GM19351 (cell line): ENCODE measurements at regions not wholly inside any gene's neighbourhood (a gene's known extent, or its start where the extent isn't known, plus 50 kb on each side); places are given as distances from the start of the nearest gene placed in this dataset.

ENCODE experiments used
- ATAC-seq: cut with Tn5 transposase; IDR thresholded peaks from one replicate; pipeline ENCODE4 v1.9.1; 2021; ENCODE audit warnings: mild to moderate bottlenecking, moderate library complexity; ENCODE audit not compliant: unreplicated experiment

GRCh38 chr5:160906090-160906489 is 54.1 kb upstream of the ATP10B start:
- ATAC-seq, result no peak

DNA sequence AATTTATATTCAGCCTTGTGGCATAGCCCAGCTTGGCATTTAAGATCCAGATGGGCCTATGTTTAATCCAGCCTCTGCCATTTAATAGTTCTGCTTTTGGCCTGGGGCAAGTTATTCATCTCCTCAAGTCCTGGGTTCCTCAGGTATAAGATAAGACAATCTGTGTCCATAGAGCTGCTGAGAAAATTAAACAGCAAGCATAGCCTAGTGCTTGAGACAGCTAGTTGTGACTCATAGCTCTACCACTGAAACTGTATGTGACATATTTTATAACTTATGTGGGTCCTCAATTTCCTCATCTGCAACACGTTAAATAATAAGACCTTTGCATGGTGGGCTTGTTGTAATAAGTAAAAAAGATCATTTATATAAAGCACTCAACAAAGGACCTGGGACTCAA is 53.3 kb upstream of the ATP10B start:
- ATAC-seq, result no peak

GRCh38 chr5:160904591-160904990 is 52.6 kb upstream of the ATP10B start:
- no peak for ATAC-seq

DNA sequence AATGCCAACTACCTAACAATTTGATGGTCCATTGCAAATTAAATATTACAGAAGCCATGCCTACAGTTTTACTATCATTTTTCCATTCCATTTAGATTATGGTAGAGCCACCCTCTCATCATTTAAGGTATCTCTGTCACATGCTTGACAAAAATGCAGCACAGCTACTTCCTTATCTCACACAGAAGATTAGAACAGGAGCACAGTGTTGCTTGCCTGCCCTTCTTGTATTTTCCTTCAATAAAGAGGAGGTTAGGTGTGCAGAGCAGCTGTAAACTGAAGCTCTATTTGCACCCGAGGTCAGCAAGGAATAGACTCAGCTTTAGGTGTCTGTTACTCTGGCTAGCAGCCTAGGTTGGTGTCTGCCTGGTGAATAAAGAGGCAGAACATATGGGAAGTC is 51.5 kb upstream of the ATP10B start:
- ATAC-seq, result no peak

GRCh38 chr5:160903076-160903475 is 51.1 kb upstream of the ATP10B start:
- no peak for ATAC-seq
